Trophoblast cell (in vitro differentiated cells and primary cell): ENCODE measurements at regions not wholly inside any gene's neighbourhood (a gene's known extent, or its start where the extent isn't known, plus 50 kb on each side); places are given as distances from the start of the nearest gene placed in this dataset.

ENCODE experiments used
- DNase-seq, 2 donors: peaks; one replicate each; pipeline ENCODE4 v3.0.0-alpha.2; 2016
- H2AFZ ChIP-seq: 2 replicates; pipeline ENCODE4 v1.6.1; 2013; ENCODE audit warnings: low read length, moderate library complexity, mild to moderate bottlenecking; ENCODE audit not compliant: insufficient read depth, poor library complexity
- H2AK5ac ChIP-seq: 2 replicates; pipeline ENCODE4 v1.6.1; 2013; ENCODE audit warnings: mild to moderate bottlenecking, low read length
- H2BK120ac ChIP-seq: 2 replicates; pipeline ENCODE4 v1.6.1; 2013; ENCODE audit warnings: low read length, mild to moderate bottlenecking, moderate library complexity; ENCODE audit not compliant: insufficient read depth, poor library complexity
- H2BK12ac ChIP-seq: 2 replicates; pipeline ENCODE4 v1.6.1; 2013; ENCODE audit warnings: mild to moderate bottlenecking, low read length, moderate library complexity
- H2BK5ac ChIP-seq: 2 replicates; pipeline ENCODE4 v1.6.1; 2013; ENCODE audit warnings: low read length, low read depth, moderate library complexity, mild to moderate bottlenecking; ENCODE audit not compliant: poor library complexity
- H3K14ac ChIP-seq: 2 replicates; pipeline ENCODE4 v1.6.1; 2013; ENCODE audit warnings: mild to moderate bottlenecking, low read length
- H3K18ac ChIP-seq: 2 replicates; pipeline ENCODE4 v1.6.1; 2013; ENCODE audit warnings: mild to moderate bottlenecking, low read length
- H3K23ac ChIP-seq: 2 replicates; pipeline ENCODE4 v1.6.1; 2013; ENCODE audit warnings: low read length
- H3K27ac ChIP-seq: 2 replicates; pipeline ENCODE4 v1.5.1; 2013; ENCODE audit warnings: low read depth, mild to moderate bottlenecking, inconsistent platforms, low read length, moderate library complexity
- H3K27me3 ChIP-seq: 2 replicates; pipeline ENCODE4 v1.6.1; 2013; ENCODE audit warnings: inconsistent platforms, mild to moderate bottlenecking, low read length, moderate library complexity; ENCODE audit not compliant: insufficient read depth
- H3K36me3 ChIP-seq, 2 experiments: 1 replicate in 1 of 2; 2 replicates in 1 of 2; pipeline ENCODE4 v1.6.1; 2013; ENCODE audit warnings: low read length in 2 of 2, mild to moderate bottlenecking in 2 of 2, moderate library complexity in 1 of 2; ENCODE audit not compliant: insufficient read depth in 2 of 2, control insufficient read depth in 1 of 2
- H3K4ac ChIP-seq: 2 replicates; pipeline ENCODE4 v1.6.1; 2013; ENCODE audit warnings: low read depth, mild to moderate bottlenecking, low read length, moderate library complexity
- H3K4me1 ChIP-seq, 2 experiments: 1 replicate in 1 of 2; 2 replicates in 1 of 2; pipeline ENCODE4 v1.6.1; 2013; ENCODE audit warnings: low read length in 2 of 2, mild to moderate bottlenecking in 2 of 2, moderate library complexity in 1 of 2; ENCODE audit not compliant: insufficient read depth in 2 of 2, control insufficient read depth in 1 of 2
- H3K4me2 ChIP-seq: 2 replicates; pipeline ENCODE4 v1.6.1; 2013; ENCODE audit warnings: inconsistent platforms, mild to moderate bottlenecking, low read length, moderate library complexity
- H3K4me3 ChIP-seq: 2 replicates; pipeline ENCODE4 v1.5.1; 2013; ENCODE audit warnings: mild to moderate bottlenecking, low read depth, low read length, inconsistent platforms
- H3K79me1 ChIP-seq: one replicate; pipeline ENCODE4 v1.6.1; 2013; ENCODE audit warnings: low read length
- H3K79me2 ChIP-seq: 2 replicates; pipeline ENCODE4 v1.6.1; 2013; ENCODE audit warnings: low read length, mild to moderate bottlenecking; ENCODE audit not compliant: control insufficient read depth, insufficient read depth, poor library complexity
- H3K9ac ChIP-seq: 2 replicates; pipeline ENCODE4 v1.6.1; 2013; ENCODE audit warnings: mild to moderate bottlenecking, low read length
- H3K9me3 ChIP-seq: 2 replicates; pipeline ENCODE4 v1.6.1; 2013; ENCODE audit warnings: low read depth, mild to moderate bottlenecking, control low read depth, inconsistent platforms, low read length; ENCODE audit not compliant: insufficient read depth
- H4K12ac ChIP-seq: 2 replicates; pipeline ENCODE4 v1.6.1; 2013; ENCODE audit warnings: low read depth, mild to moderate bottlenecking, low read length, moderate library complexity
- H4K8ac ChIP-seq: 2 replicates; pipeline ENCODE4 v1.6.1; 2013; ENCODE audit warnings: low read depth, mild to moderate bottlenecking, low read length, moderate library complexity
- H4K91ac ChIP-seq: one replicate; pipeline ENCODE4 v1.6.1; 2013; ENCODE audit warnings: low read depth, mild to moderate bottlenecking, low read length, moderate library complexity
- WGBS: extraction: QIAGEN DNeasy Blood & Tissue Kit; methylation state at CpG from one replicate; pipeline ENCODE4 v1.1.7; 2013; ENCODE audit warnings: missing lambda C conversion rate; ENCODE audit not compliant: insufficient read length, insufficient coverage; ENCODE audit errors: extremely low coverage; 5-methylcytosine and 5-hydroxymethylcytosine counted together

GRCh38 chr17:45692661-45693060 is 91.5 kb upstream of the CRHR1 start:
- Histone ChIP-seq H2AFZ (no peak overlapping the region), H3K27me3 (no peaks in the 10 kb centered on the region), H2BK120ac (no peak overlapping the region), H3K4me3 (no peak overlapping the region), H3K9ac (no peak overlapping the region), H2AK5ac (no peak overlapping the region), H3K36me3 (no peaks in the 10 kb centered on the region), H4K12ac (no peak overlapping the region), H4K8ac (no peak overlapping the region), H3K4ac (no peak overlapping the region), H4K91ac (no peak overlapping the region), H3K4me2 (no peak overlapping the region), H3K4me1 (no peaks in the 10 kb centered on the region), H2BK12ac (no peak overlapping the region), H3K9me3 (no peaks in the 10 kb centered on the region), H3K23ac (no peak overlapping the region), H3K18ac (no peak overlapping the region), H3K79me2 (no peaks in the 10 kb centered on the region), H3K27ac (no peak overlapping the region), H3K14ac (no peak overlapping the region), H2BK5ac (no peak overlapping the region), H3K79me1 (no peaks in the 10 kb centered on the region)
- no peak for DNase-seq
- WGBS = no CpG with 5 or more reads among the region's 4 CpGs

GRCh38 chr17:45693792-45694191 is 90.3 kb upstream of the CRHR1 start:
- Histone ChIP-seq H3K27me3 (no peaks in the 10 kb centered on the region), H2AK5ac (no peak overlapping the region)
- no peak for DNase-seq

GRCh38 chr17:45696442-45696841 is 87.7 kb upstream of the CRHR1 start:
- DNase-seq = no peak
- Histone ChIP-seq H2BK12ac (no peak overlapping the region), H4K12ac (no peak overlapping the region), H2AK5ac (no peak overlapping the region), H4K8ac (no peak overlapping the region), H3K27ac (no peak overlapping the region), H3K9ac (no peak overlapping the region), H3K27me3 (no peaks in the 10 kb centered on the region), H3K4ac (no peak overlapping the region), H3K79me1 (no peaks in the 10 kb centered on the region), H3K18ac (no peak overlapping the region), H2AFZ (no peak overlapping the region), H3K23ac (no peak overlapping the region), H3K36me3 (no peaks in the 10 kb centered on the region), H3K14ac (no peak overlapping the region), H3K4me3 (no peak overlapping the region), H3K4me2 (no peak overlapping the region), H3K79me2 (no peaks in the 10 kb centered on the region), H3K4me1 (no peaks in the 10 kb centered on the region), H4K91ac (no peak overlapping the region), H3K9me3 (no peaks in the 10 kb centered on the region), H2BK120ac (no peak overlapping the region), H2BK5ac (no peak overlapping the region)

More at GRCh38 chr17:45693792-45694191, 90.3 kb upstream of the CRHR1 start:
- H3K79me2 ChIP-seq = no peaks in the 10 kb centered on the region
- H3K79me1 ChIP-seq = no peaks in the 10 kb centered on the region
- H3K14ac ChIP-seq = no peak overlapping the region
- no peak overlapping the region for H2BK12ac ChIP-seq
- no peak overlapping the region for H4K8ac ChIP-seq
- no peak overlapping the region for H3K4ac ChIP-seq
- H3K9me3 ChIP-seq = no peaks in the 10 kb centered on the region
- H4K12ac ChIP-seq = no peak overlapping the region
- no peak overlapping the region for H4K91ac ChIP-seq
- H3K36me3 ChIP-seq = no peaks in the 10 kb centered on the region
- no peak overlapping the region for H3K4me2 ChIP-seq
- no peak overlapping the region for H3K18ac ChIP-seq
- no peak overlapping the region for H3K4me3 ChIP-seq
- H2AFZ ChIP-seq = no peak overlapping the region
- H2BK5ac ChIP-seq = no peak overlapping the region
- H3K4me1 ChIP-seq = no peaks in the 10 kb centered on the region
- no peak overlapping the region for H3K27ac ChIP-seq
- no peak overlapping the region for H2BK120ac ChIP-seq
- H3K23ac ChIP-seq = no peak overlapping the region
- no peak overlapping the region for H3K9ac ChIP-seq

GRCh38 chr17:45697076-45697475 is 87.0 kb upstream of the CRHR1 start:
- Histone ChIP-seq H3K79me2 (no peaks in the 10 kb centered on the region), H2BK5ac (no peak overlapping the region), H3K79me1 (no peaks in the 10 kb centered on the region), H3K14ac (no peak overlapping the region), H3K23ac (no peak overlapping the region), H3K4me3 (no peak overlapping the region), H3K4me2 (no peak overlapping the region), H3K4me1 (no peaks in the 10 kb centered on the region), H3K36me3 (no peaks in the 10 kb centered on the region), H4K91ac (no peak overlapping the region), H3K9me3 (no peaks in the 10 kb centered on the region), H4K12ac (no peak overlapping the region), H2BK12ac (no peak overlapping the region), H3K27ac (no peak overlapping the region), H3K18ac (no peak overlapping the region), H2AFZ (no peak overlapping the region), H3K4ac (no peak overlapping the region), H2BK120ac (no peak overlapping the region), H2AK5ac (no peak overlapping the region), H4K8ac (no peak overlapping the region), H3K9ac (no peak overlapping the region), H3K27me3 (no peaks in the 10 kb centered on the region)
- WGBS = no CpG with 5 or more reads among the region's 1 CpG
- DNase-seq = no peak
